ENCODE measurements at regions not wholly inside any gene's neighbourhood (a gene's known extent, or its start where the extent isn't known, plus 50 kb on each side); places are given as distances from the start of the nearest gene placed in this dataset.

GRCh38 chr5:30051976-30052375 lies 1141.5 kb upstream of the CDH6 start:
- ChIA-PET POLR2A (no interaction called here), CTCF (interaction anchor here (2.1 to 3.7 kb wide), 2 partner anchors 11 kb away, joined by 7 to 32 read pairs; no protein-coding TSS in a partner anchor)
- 7% methylated on average over 2 of the region's 2 CpGs for WGBS (ENCODE audit: low lambda C conversion rate)
- H3K9me3 ChIP-seq, result no peaks in the 10 kb centered on the region
- H3K27ac ChIP-seq (ENCODE audit: low read depth in 2 of 2, low read length in 1 of 2), result no peak overlapping the region
- TF ChIP-seq EZH2phosphoT487 (IDR thresholded peaks at IDR 0.05; ENCODE audit: borderline replicate concordance, low read depth), result no peak
- TF ChIP-seq NFIC (IDR thresholded peaks at IDR 0.05; ENCODE audit: borderline replicate concordance), result no peak
- TF ChIP-seq JUND (IDR thresholded peaks at IDR 0.05), result no peak
- TF ChIP-seq FOXM1 (IDR thresholded peaks at IDR 0.05; ENCODE audit: low read depth), result no peak
- TF ChIP-seq USF2 (IDR thresholded peaks at IDR 0.05; ENCODE audit: borderline replicate concordance, low read depth, low read length), result no peak
- no peak for TF ChIP-seq RFX5 (IDR thresholded peaks at IDR 0.05; ENCODE audit: low read length)
- no peak for TF ChIP-seq REST (IDR thresholded peaks at IDR 0.05; ENCODE audit: low read depth, low read length)
- TF ChIP-seq CTCF (IDR thresholded peaks at IDR 0.05), result no peak
- no peak for TF ChIP-seq TAF1 (IDR thresholded peaks at IDR 0.05; ENCODE audit: borderline replicate concordance, low read depth, low read length)
- H2AFZ ChIP-seq (ENCODE audit: low read depth), result no peak overlapping the region
- H3K4me1 ChIP-seq (ENCODE audit: control insufficient read depth in 1 of 2, insufficient read depth in 2 of 2, low read depth in 1 of 2, low read length in 1 of 2), result no peaks in the 10 kb centered on the region
- H3K79me2 ChIP-seq (ENCODE audit: insufficient read depth), result no peaks in the 10 kb centered on the region
- H3K9me2 ChIP-seq, result no peaks in the 10 kb centered on the region
- no peaks in the 10 kb centered on the region for H3K36me3 ChIP-seq (replicated peaks in 1 of 2; ENCODE audit: control insufficient read depth in 1 of 2, insufficient read depth in 2 of 2, low read length in 1 of 2)
- H3F3A ChIP-seq (replicated peaks; ENCODE audit: insufficient read depth), result no peaks in the 10 kb centered on the region
- H4K20me1 ChIP-seq (ENCODE audit: insufficient read depth), result no peaks in the 10 kb centered on the region
- H3K4me2 ChIP-seq, result no peak overlapping the region
- H3K4me3 ChIP-seq (ENCODE audit: low read depth in 2 of 2, low read length in 1 of 2), result no peak overlapping the region
- no peak overlapping the region for H3K9ac ChIP-seq
- no peaks in the 10 kb centered on the region for H3K27me3 ChIP-seq (ENCODE audit: insufficient read depth)
- DNase-seq, result no peak

Measured in SK-N-SH (cell line).